ENCODE measurements at regions not wholly inside any gene's neighbourhood (a gene's known extent, or its start where the extent isn't known, plus 50 kb on each side); places are given as distances from the start of the nearest gene placed in this dataset.

DNA sequence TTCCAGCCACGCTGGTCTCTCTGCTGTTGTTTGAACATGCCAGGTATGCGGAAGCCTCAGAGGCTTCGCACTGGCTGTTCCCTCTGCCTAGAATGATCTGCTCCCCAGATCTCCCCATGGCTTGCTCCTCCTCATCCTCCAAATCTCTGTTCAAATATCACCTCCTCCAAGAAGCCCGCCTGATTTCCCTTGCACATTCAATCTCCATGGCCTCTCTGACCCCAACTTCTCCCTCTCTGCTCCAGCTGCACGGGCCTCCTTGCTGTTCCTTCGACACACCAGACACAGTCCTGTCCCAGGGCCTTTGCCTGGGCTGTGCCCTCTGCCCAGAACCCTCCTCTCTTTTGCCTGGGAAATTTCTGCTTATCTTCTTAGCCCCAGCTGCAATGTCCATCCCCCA lies 52.5 kb upstream of the PTPRS start:
- H2AK5ac ChIP-seq (ENCODE audit: low read depth, low read length) = no peak overlapping the region
- no peak overlapping the region for H4K5ac ChIP-seq (ENCODE audit: low read depth, low read length)
- H2BK5ac ChIP-seq (ENCODE audit: low read depth, low read length, poor library complexity, severe bottlenecking) = no peak overlapping the region
- dilution Hi-C loops (cut with HindIII; ENCODE audit: low sequenced_read_pairs, unreplicated experiment) (no loop called here), intact Hi-C loops (cut with micrococcal nuclease) (no loop called here), in situ Hi-C loops (cut with MboI; ENCODE audit: low sequenced_read_pairs) (no loop called here)
- H3K18ac ChIP-seq (ENCODE audit: low read depth, low read length) = no peak overlapping the region
- POLR2A ChIA-PET (ENCODE audit: unreplicated experiment) = no interaction called here
- no peak overlapping the region for H2AFZ ChIP-seq (replicated peaks; ENCODE audit: low read length, poor library complexity)
- CTCF ChIA-PET = no interaction called here
- H2AK9ac ChIP-seq (replicated peaks; ENCODE audit: low read depth, low read length, poor library complexity) = no peak overlapping the region
- H2BK120ac ChIP-seq (ENCODE audit: low read depth, low read length) = no peak overlapping the region
- no peak overlapping the region for H4K91ac ChIP-seq (ENCODE audit: insufficient read depth, low read depth, low read length)
- 43% methylated on average over 4 of the region's 6 CpGs; no CpG with 5 or more reads in 1 of the 2 experiments for WGBS, 2 experiments (ENCODE audit: extremely low coverage in 2 of 2, insufficient read length in 1 of 2)
- peaks cover 4% of the 10 kb centered on the region for H3K9me3 ChIP-seq (ENCODE audit: control insufficient read depth, insufficient read depth, low read length)
- H2BK15ac ChIP-seq (ENCODE audit: low read depth, low read length) = no peak overlapping the region
- peaks cover 64% of the 10 kb centered on the region for H3K27me3 ChIP-seq (ENCODE audit: control insufficient read depth, insufficient read depth, low read length)
- no peak overlapping the region for H3K9ac ChIP-seq (ENCODE audit: low read depth, low read length)
- TF ChIP-seq, protein P1, sequence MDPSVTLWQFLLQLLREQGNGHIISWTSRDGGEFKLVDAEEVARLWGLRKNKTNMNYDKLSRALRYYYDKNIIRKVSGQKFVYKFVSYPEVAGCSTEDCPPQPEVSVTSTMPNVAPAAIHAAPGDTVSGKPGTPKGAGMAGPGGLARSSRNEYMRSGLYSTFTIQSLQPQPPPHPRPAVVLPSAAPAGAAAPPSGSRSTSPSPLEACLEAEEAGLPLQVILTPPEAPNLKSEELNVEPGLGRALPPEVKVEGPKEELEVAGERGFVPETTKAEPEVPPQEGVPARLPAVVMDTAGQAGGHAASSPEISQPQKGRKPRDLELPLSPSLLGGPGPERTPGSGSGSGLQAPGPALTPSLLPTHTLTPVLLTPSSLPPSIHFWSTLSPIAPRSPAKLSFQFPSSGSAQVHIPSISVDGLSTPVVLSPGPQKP (IDR thresholded peaks at IDR 0.05; ENCODE audit: borderline replicate concordance, low read depth, low read length) = no peak
- TF ChIP-seq NFE2L2 (IDR thresholded peaks at IDR 0.05; ENCODE audit: low read depth, low read length) (no peak), CHD1 (IDR thresholded peaks at IDR 0.05; ENCODE audit: low read depth, low read length) (no peak), BHLHE40 (IDR thresholded peaks at IDR 0.05; ENCODE audit: low read depth, low read length) (no peak), RFX5 (IDR thresholded peaks at IDR 0.05; ENCODE audit: low read depth, low read length) (no peak), MAZ (IDR thresholded peaks at IDR 0.05; ENCODE audit: borderline replicate concordance, low read depth, low read length) (no peak), FOS (IDR thresholded peaks at IDR 0.05; ENCODE audit: low read depth, low read length) (no peak), RAD21 (IDR thresholded peaks at IDR 0.05; ENCODE audit: low read length) (no peak), SMC3 (IDR thresholded peaks at IDR 0.05; ENCODE audit: low read depth, low read length) (no peak), RCOR1 (IDR thresholded peaks at IDR 0.05; ENCODE audit: insufficient replicate concordance, low read length) (no peak), MXI1 (IDR thresholded peaks at IDR 0.05; ENCODE audit: borderline replicate concordance, low read depth, low read length) (no peak), MAFK (IDR thresholded peaks at IDR 0.05; ENCODE audit: low read depth, low read length) (no peak), POLR2A (IDR thresholded peaks at IDR 0.05; ENCODE audit: low read depth, low read length) (no peak), CEBPB (IDR thresholded peaks at IDR 0.05; ENCODE audit: low read depth, low read length) (no peak)
- TF ChIP-seq, protein P2, sequence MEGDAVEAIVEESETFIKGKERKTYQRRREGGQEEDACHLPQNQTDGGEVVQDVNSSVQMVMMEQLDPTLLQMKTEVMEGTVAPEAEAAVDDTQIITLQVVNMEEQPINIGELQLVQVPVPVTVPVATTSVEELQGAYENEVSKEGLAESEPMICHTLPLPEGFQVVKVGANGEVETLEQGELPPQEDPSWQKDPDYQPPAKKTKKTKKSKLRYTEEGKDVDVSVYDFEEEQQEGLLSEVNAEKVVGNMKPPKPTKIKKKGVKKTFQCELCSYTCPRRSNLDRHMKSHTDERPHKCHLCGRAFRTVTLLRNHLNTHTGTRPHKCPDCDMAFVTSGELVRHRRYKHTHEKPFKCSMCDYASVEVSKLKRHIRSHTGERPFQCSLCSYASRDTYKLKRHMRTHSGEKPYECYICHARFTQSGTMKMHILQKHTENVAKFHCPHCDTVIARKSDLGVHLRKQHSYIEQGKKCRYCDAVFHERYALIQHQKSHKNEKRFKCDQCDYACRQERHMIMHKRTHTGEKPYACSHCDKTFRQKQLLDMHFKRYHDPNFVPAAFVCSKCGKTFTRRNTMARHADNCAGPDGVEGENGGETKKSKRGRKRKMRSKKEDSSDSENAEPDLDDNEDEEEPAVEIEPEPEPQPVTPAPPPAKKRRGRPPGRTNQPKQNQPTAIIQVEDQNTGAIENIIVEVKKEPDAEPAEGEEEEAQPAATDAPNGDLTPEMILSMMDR (conservative IDR thresholded peaks at IDR 0.05; ENCODE audit: low read depth, low read length) = no peak
- TF ChIP-seq, protein P3, sequence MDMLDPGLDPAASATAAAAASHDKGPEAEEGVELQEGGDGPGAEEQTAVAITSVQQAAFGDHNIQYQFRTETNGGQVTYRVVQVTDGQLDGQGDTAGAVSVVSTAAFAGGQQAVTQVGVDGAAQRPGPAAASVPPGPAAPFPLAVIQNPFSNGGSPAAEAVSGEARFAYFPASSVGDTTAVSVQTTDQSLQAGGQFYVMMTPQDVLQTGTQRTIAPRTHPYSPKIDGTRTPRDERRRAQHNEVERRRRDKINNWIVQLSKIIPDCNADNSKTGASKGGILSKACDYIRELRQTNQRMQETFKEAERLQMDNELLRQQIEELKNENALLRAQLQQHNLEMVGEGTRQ (IDR thresholded peaks at IDR 0.05; ENCODE audit: low read depth, low read length) = no peak
- H3K9me1 ChIP-seq (ENCODE audit: insufficient read depth, low read length) = no peaks in the 10 kb centered on the region
- no peaks in the 10 kb centered on the region for H3K79me1 ChIP-seq (ENCODE audit: low read depth in 1 of 2, low read length in 2 of 2)
- no peak overlapping the region for H3K4me2 ChIP-seq (ENCODE audit: low read depth, low read length)
- BruUV-seq (replicated peaks) = no TSS peak
- H3K27ac ChIP-seq (ENCODE audit: insufficient read depth, low read length) = no peak overlapping the region
- no peak overlapping the region for H2BK20ac ChIP-seq (ENCODE audit: low read depth, low read length)
- DNase-seq (no peak), ATAC-seq (ENCODE audit: low read depth) (no peak)
- no peak overlapping the region for H3K4me3 ChIP-seq (ENCODE audit: insufficient read depth, low read depth, low read length)
- H3K23ac ChIP-seq (ENCODE audit: low read depth, low read length) = no peak overlapping the region
- H3K36me3 ChIP-seq (ENCODE audit: control insufficient read depth, insufficient read depth, low read length) = no peaks in the 10 kb centered on the region
- no peak overlapping the region for H3K56ac ChIP-seq (ENCODE audit: extremely low read depth, insufficient read depth, low read length)
- H4K8ac ChIP-seq (ENCODE audit: low read depth in 2 of 2, low read length in 2 of 2) = no peak overlapping the region
- H3K14ac ChIP-seq (replicated peaks; ENCODE audit: low read depth, low read length) = no peak overlapping the region
- no peaks in the 10 kb centered on the region for H3K4me1 ChIP-seq (ENCODE audit: control insufficient read depth, insufficient read depth, low read length)
- H3K4ac ChIP-seq (ENCODE audit: low read depth, low read length) = no peak overlapping the region
- no peaks in the 10 kb centered on the region for H4K20me1 ChIP-seq (ENCODE audit: insufficient read depth, low read length)

Data from IMR-90 (cell line).